GM12864 (cell line): ENCODE measurements at regions not wholly inside any gene's neighbourhood (a gene's known extent, or its start where the extent isn't known, plus 50 kb on each side); places are given as distances from the start of the nearest gene placed in this dataset.

ENCODE experiments used
- DNase-seq: peaks from one replicate; pipeline ENCODE4 v3.0.0-alpha.2; 2011; ENCODE audit warnings: low read depth
- H3K4me3 ChIP-seq: 2 replicates; pipeline ENCODE4 v1.5.1; 2011; ENCODE audit warnings: mild to moderate bottlenecking, low read depth, low read length, control low read depth
- TF ChIP-seq, protein P1 (sequence below): IDR thresholded peaks from 2 replicates; pipeline ENCODE4 v1.5.1; 2011; ENCODE audit warnings: low read depth, mild to moderate bottlenecking, moderate library complexity, low read length, control low read depth, inconsistent platforms; ENCODE audit errors: missing control alignments

DNA sequence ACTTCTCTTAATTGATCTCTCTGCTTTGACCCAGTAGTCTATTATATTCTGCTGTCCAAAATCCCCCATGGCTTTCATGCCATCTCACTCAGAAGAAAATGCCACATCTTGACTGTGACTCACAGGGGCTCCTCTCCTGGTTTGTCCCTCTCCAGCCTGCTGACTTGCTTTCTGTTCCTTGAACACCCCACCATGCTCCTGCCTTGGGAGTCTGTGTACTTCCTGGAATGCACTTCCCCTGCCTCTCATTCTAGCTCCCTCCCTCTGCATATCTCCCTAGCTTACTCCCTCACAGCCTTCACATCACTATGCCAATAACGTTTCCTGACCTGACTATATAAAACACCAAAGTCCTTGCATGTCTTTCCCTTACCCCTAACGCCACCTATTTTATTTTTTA is 167.2 kb downstream of the TRIB2 start:
- DNase-seq, result no peak
- no peak overlapping the region for H3K4me3 ChIP-seq
- TF ChIP-seq, protein P1, sequence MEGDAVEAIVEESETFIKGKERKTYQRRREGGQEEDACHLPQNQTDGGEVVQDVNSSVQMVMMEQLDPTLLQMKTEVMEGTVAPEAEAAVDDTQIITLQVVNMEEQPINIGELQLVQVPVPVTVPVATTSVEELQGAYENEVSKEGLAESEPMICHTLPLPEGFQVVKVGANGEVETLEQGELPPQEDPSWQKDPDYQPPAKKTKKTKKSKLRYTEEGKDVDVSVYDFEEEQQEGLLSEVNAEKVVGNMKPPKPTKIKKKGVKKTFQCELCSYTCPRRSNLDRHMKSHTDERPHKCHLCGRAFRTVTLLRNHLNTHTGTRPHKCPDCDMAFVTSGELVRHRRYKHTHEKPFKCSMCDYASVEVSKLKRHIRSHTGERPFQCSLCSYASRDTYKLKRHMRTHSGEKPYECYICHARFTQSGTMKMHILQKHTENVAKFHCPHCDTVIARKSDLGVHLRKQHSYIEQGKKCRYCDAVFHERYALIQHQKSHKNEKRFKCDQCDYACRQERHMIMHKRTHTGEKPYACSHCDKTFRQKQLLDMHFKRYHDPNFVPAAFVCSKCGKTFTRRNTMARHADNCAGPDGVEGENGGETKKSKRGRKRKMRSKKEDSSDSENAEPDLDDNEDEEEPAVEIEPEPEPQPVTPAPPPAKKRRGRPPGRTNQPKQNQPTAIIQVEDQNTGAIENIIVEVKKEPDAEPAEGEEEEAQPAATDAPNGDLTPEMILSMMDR, result no peak

DNA sequence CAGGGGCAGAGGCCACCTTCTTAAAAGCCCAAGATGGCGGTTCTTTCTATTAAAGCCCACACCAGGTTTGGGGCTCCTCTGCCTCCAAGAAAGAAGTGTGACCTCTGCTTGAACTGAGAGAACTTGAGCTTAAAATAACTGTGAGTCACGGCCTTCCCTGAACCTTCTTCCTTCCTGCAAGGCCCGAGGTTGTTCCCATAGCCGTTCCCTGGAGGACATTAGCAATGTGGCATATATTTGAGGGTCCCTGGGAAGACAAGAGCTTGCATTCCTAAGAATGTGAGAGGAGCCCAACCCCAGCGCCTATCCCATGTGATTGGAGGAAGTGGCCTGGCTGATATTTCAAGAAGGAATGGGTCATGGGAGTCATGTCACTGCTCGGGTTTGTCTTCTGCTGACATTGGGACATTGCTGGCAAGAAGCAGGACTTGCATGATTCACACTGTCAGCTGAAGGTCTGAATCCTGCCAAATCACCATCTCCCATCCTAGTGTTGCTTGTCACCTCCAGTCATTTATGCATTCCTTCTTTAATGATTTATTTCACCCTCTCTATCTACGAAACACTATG is 168.1 kb downstream of the TRIB2 start:
- H3K4me3 ChIP-seq, result no peak overlapping the region
- no peak for DNase-seq
- TF ChIP-seq, protein P1, result no peak

DNA sequence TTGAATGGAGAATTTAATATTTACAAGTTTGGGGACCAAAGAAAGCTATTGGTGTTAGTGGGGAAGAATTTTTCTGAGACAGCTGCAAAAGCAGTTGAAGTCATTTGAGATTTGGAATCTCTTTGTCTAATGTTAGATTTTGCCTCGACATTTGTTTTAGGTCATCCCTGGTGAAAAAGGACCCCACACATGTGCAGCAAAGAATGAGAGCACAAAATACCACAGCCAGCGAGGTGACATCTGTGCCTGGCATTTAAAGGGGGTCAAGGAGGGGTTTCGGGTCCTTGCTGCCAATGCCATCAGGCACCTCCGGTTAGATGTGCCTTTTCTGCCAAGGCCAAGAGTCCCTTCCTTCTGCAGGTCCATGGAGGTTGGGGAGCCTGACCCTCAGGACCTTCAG is 173.3 kb downstream of the TRIB2 start:
- TF ChIP-seq, protein P1, result no peak
- DNase-seq, result no peak
- no peak overlapping the region for H3K4me3 ChIP-seq

DNA sequence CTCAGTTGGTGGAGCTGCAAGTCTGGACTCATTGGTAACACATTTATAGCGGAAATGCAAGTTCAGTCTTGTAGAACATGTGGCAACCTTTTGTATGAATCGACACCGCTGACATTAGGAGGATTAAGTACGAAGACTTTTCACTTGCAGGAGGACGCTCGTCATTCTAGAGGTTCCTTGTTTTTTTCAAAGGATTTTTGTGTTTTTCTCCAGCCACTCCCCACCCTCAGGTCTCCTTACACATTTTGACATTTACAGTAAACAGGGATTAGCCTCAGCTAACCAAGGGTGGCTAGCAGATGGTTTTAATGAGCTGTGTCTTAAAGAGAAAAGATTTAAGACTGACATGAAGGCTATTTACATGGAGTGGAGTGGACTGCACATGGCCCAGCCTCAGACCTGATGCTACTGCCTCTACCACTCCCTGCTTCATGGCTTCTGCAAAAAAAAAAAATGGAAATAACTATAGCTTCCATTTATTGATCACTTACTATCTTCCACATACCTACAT is 173.8 kb downstream of the TRIB2 start:
- TF ChIP-seq, protein P1, result no peak
- DNase-seq, result no peak
- H3K4me3 ChIP-seq, result no peak overlapping the region

DNA sequence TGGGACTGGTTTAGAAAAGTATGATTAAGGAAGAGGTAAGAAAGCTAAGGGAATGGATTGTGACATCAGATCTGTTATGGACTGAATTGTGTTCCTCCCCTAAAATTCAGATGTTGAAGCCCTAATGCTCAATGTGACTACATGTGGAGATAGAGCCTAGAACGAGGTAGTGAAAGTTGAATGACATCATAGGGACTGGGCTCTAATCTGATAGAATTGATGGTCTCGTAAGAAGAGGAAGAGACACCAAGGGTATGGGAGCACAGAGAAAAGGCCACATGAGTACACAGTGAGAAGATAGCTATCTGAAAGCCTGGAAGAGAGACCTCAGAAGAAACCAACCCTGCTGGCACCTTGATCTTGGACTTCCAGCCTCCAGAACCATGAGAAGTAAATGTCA is 178.3 kb downstream of the TRIB2 start:
- DNase-seq, result no peak
- TF ChIP-seq, protein P1, result no peak
- H3K4me3 ChIP-seq, result no peak overlapping the region

DNA sequence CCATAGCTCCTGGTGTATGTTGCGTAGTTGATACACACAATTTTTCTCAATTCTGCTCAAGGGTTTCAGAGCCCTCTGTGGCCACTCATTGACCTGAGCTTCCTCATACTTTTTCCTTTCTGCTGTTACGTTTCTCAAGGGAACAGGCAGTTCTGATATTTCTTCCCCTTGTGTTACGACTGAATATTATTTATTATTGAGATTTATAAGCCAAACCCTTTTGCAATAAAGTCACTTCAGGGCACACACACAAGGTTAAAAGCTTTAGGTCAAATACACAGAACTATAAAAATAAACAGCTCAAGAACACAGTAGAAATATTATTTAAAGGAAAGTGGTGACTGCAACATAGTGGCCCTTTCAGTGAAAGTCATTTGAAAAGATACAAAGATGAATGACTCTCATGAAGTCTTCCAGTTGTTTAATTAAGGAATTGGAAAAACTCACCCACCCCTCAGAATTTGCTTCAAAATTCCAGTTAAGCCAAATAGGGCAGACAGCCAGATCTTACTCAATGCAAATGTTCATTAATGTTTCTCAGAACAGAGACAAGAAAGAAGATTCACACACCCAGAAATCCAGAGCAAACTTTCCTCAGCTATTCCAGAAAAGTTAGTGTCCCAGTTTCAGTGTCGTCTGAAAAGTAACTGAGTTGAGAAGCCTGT is 179.7 kb downstream of the TRIB2 start:
- H3K4me3 ChIP-seq, result no peak overlapping the region
- DNase-seq, result no peak
- TF ChIP-seq, protein P1, result no peak

DNA sequence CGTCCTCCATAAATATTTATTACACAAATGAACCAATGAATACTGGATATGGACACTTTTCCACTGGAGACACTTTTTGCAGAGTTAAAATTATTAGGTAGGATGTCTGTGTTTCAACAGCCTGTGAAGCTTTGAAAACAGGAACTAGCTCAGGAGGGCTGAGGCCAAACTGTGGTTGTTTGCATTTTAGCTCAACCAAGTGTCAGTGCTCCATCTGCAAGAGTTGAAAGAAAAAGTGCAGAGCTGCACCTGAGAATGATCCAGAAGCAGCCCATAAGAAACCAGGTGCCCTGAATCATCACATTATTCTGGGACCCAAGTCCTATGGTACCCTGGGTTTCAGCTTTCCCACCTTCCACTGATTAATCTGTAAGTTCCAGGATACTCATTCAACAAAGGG is 180.4 kb downstream of the TRIB2 start:
- DNase-seq, result no peak
- TF ChIP-seq, protein P1, result no peak
- H3K4me3 ChIP-seq, result no peak overlapping the region
